Bronchial epithelial cell (primary cell): ENCODE measurements at regions not wholly inside any gene's neighbourhood (a gene's known extent, or its start where the extent isn't known, plus 50 kb on each side); places are given as distances from the start of the nearest gene placed in this dataset.

ENCODE experiments used
- DNase-seq: peaks from one replicate; pipeline ENCODE4 v3.0.0-alpha.2; 2010; ENCODE audit warnings: low read depth
- FAIRE-seq: peaks from 2 replicates; lab custom pipeline; 2011; peaks lifted over from hg19 to GRCh38; lab: Jason Lieb, UNC
- H3K27me3 ChIP-seq: 2 replicates; pipeline ENCODE4 v1.5.1; 2011; ENCODE audit warnings: low read length; ENCODE audit not compliant: control insufficient read depth, insufficient read depth
- H3K36me3 ChIP-seq: 2 replicates; pipeline ENCODE4 v1.5.1; 2011; ENCODE audit warnings: low read length; ENCODE audit not compliant: control insufficient read depth, insufficient read depth
- H3K4me3 ChIP-seq: 2 replicates; pipeline ENCODE4 v1.5.1; 2011; ENCODE audit warnings: mild to moderate bottlenecking, low read depth, low read length, control low read depth
- CTCF ChIP-seq: IDR thresholded peaks from 2 replicates; pipeline ENCODE4 v1.5.1; 2011; ENCODE audit warnings: mild to moderate bottlenecking, moderate library complexity, low read length, control low read depth, inconsistent platforms; ENCODE audit not compliant: insufficient read depth, severe bottlenecking

DNA sequence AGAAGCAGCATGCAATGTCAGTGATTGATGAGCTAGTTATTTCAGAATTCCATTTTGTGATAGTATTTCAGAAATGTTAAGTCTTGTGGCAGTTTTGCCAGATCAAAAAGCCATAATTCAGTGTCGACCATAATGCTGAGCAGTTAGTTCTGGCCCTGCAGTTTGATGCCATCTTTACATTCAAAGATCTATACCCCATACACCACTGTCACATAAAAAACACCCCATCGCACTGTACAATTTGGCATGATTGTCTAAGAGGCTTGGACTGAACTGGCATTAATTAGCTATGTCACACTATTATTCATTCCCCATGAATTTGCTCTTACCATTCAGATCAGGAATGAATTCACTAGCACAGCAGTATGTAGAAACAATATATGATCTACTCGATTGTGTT lies 127.7 kb upstream of the EPHA3 start:
- no peaks in the 10 kb centered on the region for H3K27me3 ChIP-seq
- DNase-seq = no peak
- no peaks in the 10 kb centered on the region for H3K36me3 ChIP-seq
- H3K4me3 ChIP-seq = no peak overlapping the region
- no peak for FAIRE-seq
- TF ChIP-seq CTCF = no peak

DNA sequence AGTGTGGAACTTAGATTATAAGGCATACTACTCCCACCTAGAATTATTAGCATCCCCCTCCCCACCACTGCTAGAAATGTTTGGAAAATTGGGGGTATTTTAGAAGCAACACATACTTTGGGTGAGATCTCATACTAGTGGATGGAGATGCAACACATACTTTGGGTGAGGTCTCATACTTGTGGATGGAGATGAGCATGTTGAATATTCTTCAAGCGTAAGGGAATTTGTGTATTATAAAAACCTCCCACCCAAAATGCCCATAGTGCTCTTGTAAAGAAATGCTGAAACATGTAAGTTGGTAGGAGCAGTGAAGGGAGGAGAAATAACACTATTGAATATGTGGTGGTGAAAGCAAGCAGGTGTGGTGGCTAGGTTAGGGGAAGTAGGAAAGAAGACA lies 124.0 kb upstream of the EPHA3 start:
- DNase-seq = no peak
- Histone ChIP-seq H3K4me3 (no peak overlapping the region), H3K36me3 (no peaks in the 10 kb centered on the region), H3K27me3 (no peaks in the 10 kb centered on the region)
- no peak for FAIRE-seq
- TF ChIP-seq CTCF = no peak

- DNase-seq (peak; percentile 25), FAIRE-seq (no peak)
- TF ChIP-seq CTCF = no peak
- Histone ChIP-seq H3K36me3 (no peaks in the 10 kb centered on the region), H3K4me3 (no peak overlapping the region), H3K27me3 (no peaks in the 10 kb centered on the region)
Observed at GRCh38 chr3:88984256-88984655, 123.2 kb upstream of the EPHA3 start.

DNA sequence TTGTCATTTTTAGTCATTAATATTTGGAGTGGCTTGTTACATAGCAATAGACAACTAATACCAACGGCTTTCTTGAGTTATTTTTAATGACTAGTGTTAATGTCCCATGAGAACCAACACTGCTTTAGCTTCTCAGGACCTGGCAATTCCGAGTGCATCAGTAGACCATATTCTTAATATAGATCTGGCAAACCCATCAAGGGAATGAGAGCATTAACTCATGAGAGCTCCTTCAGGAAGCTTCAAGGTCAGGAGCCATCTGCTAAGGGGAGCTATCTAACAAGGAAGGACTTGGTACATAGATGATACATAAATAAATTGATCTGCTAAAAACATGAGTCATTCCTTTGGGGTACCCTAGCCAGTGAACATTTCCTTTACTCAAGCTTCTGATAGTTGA lies 122.6 kb upstream of the EPHA3 start:
- Histone ChIP-seq H3K4me3 (no peak overlapping the region), H3K27me3 (no peaks in the 10 kb centered on the region), H3K36me3 (no peaks in the 10 kb centered on the region)
- TF ChIP-seq CTCF = no peak
- no peak for FAIRE-seq
- no peak for DNase-seq

DNA sequence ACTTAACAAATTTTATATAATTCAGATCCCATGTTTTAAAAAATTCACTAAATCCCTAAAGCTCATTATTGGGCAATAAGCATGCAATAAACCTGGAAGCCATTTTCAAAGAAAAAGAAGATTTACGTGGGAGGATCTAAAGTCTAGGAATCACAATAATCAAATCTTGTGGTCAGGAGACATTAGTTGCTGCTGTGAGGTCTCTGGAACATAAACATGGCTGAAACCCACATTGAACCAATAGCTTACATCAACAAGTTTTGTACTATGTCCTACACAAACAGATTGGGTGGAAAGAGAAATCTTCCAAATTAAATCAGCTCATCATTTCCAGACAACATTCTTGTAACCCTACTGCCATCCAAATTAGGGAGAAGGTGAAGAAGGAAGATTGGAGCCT lies 121.9 kb upstream of the EPHA3 start:
- Histone ChIP-seq H3K36me3 (no peaks in the 10 kb centered on the region), H3K27me3 (no peaks in the 10 kb centered on the region), H3K4me3 (no peak overlapping the region)
- DNase-seq = no peak
- no peak for TF ChIP-seq CTCF
- no peak for FAIRE-seq

DNA sequence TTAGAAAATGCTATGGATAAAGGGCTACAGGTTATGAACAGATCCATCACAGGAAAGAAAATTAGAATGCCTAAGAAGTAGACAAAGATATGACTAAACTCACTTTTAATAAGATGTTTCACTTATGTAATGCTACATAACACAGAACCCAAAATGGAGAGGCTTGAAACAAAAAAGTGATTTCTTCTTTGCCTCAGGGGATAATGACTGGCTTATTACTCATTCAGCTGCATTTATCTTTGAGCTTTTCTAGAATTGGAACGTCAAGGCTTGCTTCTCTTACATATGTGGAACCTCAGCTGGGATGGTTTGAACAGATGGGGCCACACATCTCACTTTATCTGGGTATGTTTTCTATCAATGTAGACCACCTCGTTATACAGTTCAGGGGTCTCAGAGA lies 120.6 kb upstream of the EPHA3 start:
- no peaks in the 10 kb centered on the region for H3K27me3 ChIP-seq
- no peak for TF ChIP-seq CTCF
- DNase-seq = peak; percentile 91
- H3K4me3 ChIP-seq = no peak overlapping the region
- FAIRE-seq = no peak
- no peaks in the 10 kb centered on the region for H3K36me3 ChIP-seq
